Hepatocyte (in vitro differentiated cells): ENCODE measurements at regions not wholly inside any gene's neighbourhood (a gene's known extent, or its start where the extent isn't known, plus 50 kb on each side); places are given as distances from the start of the nearest gene placed in this dataset.

Experiments
- EZH2phosphoT487 ChIP-seq: fragments of 200-600 bp; sonication (generic); IDR thresholded peaks from one replicate; pipeline ENCODE4 v1.6.1; 2018; ENCODE audit warnings: antibody characterized with exemption, mild to moderate bottlenecking, low read depth, moderate library complexity; ENCODE audit not compliant: unreplicated experiment, severe bottlenecking
- TF ChIP-seq, protein P1 (sequence below): fragments of 200-600 bp; sonication (generic); IDR thresholded peaks from 2 replicates; pipeline ENCODE4 v1.5.1; 2016; ENCODE audit warnings: antibody characterized with exemption, mild to moderate bottlenecking; ENCODE audit not compliant: poor library complexity

- TF ChIP-seq, protein P1, sequence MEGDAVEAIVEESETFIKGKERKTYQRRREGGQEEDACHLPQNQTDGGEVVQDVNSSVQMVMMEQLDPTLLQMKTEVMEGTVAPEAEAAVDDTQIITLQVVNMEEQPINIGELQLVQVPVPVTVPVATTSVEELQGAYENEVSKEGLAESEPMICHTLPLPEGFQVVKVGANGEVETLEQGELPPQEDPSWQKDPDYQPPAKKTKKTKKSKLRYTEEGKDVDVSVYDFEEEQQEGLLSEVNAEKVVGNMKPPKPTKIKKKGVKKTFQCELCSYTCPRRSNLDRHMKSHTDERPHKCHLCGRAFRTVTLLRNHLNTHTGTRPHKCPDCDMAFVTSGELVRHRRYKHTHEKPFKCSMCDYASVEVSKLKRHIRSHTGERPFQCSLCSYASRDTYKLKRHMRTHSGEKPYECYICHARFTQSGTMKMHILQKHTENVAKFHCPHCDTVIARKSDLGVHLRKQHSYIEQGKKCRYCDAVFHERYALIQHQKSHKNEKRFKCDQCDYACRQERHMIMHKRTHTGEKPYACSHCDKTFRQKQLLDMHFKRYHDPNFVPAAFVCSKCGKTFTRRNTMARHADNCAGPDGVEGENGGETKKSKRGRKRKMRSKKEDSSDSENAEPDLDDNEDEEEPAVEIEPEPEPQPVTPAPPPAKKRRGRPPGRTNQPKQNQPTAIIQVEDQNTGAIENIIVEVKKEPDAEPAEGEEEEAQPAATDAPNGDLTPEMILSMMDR = no peak
- no peak for TF ChIP-seq EZH2phosphoT487
Measured at GRCh38 chr3:96678325-96678724, 136.1 kb upstream of the EPHA6 start.
